AG08395 (cell line): ENCODE measurements at regions not wholly inside any gene's neighbourhood (a gene's known extent, or its start where the extent isn't known, plus 50 kb on each side); places are given as distances from the start of the nearest gene placed in this dataset.

Experiments
- DNase-seq: peaks from one replicate; pipeline ENCODE4 v3.0.0; 2012; ENCODE audit warnings: mixed read lengths, low spot score

GRCh38 chr4:15291122-15291521 is 136.7 kb upstream of the C1QTNF7 start:
- DNase-seq, result no peak

- no peak for DNase-seq
Observed at GRCh38 chr4:15293711-15294110, 134.1 kb upstream of the C1QTNF7 start.

GRCh38 chr4:15294202-15294601 is 133.6 kb upstream of the C1QTNF7 start:
- no peak for DNase-seq

- DNase-seq, result no peak
Observed at GRCh38 chr4:15294832-15295231, 133.0 kb upstream of the C1QTNF7 start.

GRCh38 chr4:15295421-15296162 is 132.2 kb upstream of the C1QTNF7 start:
- DNase-seq, result no peak

- no peak for DNase-seq
Observed at GRCh38 chr4:15297344-15297743, 130.5 kb upstream of the C1QTNF7 start.

- no peak for DNase-seq
Observed at GRCh38 chr4:15299627-15300026, 128.2 kb upstream of the C1QTNF7 start.

GRCh38 chr4:15303052-15303641 is 124.7 kb upstream of the C1QTNF7 start:
- peak; percentile 85 for DNase-seq

GRCh38 chr4:15314974-15315373 is 112.9 kb upstream of the C1QTNF7 start:
- no peak for DNase-seq

- peak; percentile 21 for DNase-seq
Observed at GRCh38 chr4:15317246-15317645, 110.6 kb upstream of the C1QTNF7 start.

- DNase-seq, result peak; percentile 55
Observed at GRCh38 chr4:15318621-15319348, 109.0 kb upstream of the C1QTNF7 start.

- no peak for DNase-seq
Observed at GRCh38 chr4:15320121-15320678, 107.6 kb upstream of the C1QTNF7 start.

- DNase-seq, result no peak
Observed at GRCh38 chr4:15322006-15322405, 105.8 kb upstream of the C1QTNF7 start.

GRCh38 chr4:15325987-15326386 is 101.8 kb upstream of the C1QTNF7 start:
- no peak for DNase-seq

GRCh38 chr4:15327311-15328298 is 100.2 kb upstream of the C1QTNF7 start:
- peak; percentile 81 for DNase-seq

- no peak for DNase-seq
Observed at GRCh38 chr4:15331930-15332329, 95.9 kb upstream of the C1QTNF7 start.

- no peak for DNase-seq
Observed at GRCh38 chr4:15332377-15332776, 95.5 kb upstream of the C1QTNF7 start.

- DNase-seq, result peak; percentile 38
Observed at GRCh38 chr4:15333692-15334633, 93.9 kb upstream of the C1QTNF7 start.

- peak; percentile 79 for DNase-seq
Observed at GRCh38 chr4:15336410-15337167, 91.2 kb upstream of the C1QTNF7 start.
